GM21528 (cell line): ENCODE measurements at regions not wholly inside any gene's neighbourhood (a gene's known extent, or its start where the extent isn't known, plus 50 kb on each side); places are given as distances from the start of the nearest gene placed in this dataset.

Experiments used
- ATAC-seq: cut with Tn5 transposase; IDR thresholded peaks from one replicate; pipeline ENCODE4 v1.9.1; 2021; ENCODE audit warnings: mild to moderate bottlenecking, moderate library complexity; ENCODE audit not compliant: unreplicated experiment, low FRiP score

- no peak for ATAC-seq
Measured at GRCh38 chr21:23475281-23476219, 2131.7 kb downstream of the MRPL39 start.

GRCh38 chr21:23471877-23472276 is 2135.4 kb downstream of the MRPL39 start:
- ATAC-seq = peak; percentile 86

- ATAC-seq = no peak
Measured at GRCh38 chr21:23463365-23463764, 2143.9 kb downstream of the MRPL39 start.

- ATAC-seq = peak; percentile 85
Measured at GRCh38 chr21:23455676-23456075, 2151.6 kb downstream of the MRPL39 start.

GRCh38 chr21:23452384-23453083 is 2154.7 kb downstream of the MRPL39 start:
- peak; percentile 53 for ATAC-seq

- ATAC-seq = no peak
Measured at GRCh38 chr21:23445307-23445706, 2162.0 kb downstream of the MRPL39 start.

- ATAC-seq = no peak
Measured at GRCh38 chr21:23438081-23438480, 2169.2 kb downstream of the MRPL39 start.

GRCh38 chr21:23402929-23403520 is 2204.3 kb downstream of the MRPL39 start:
- ATAC-seq = no peak

- ATAC-seq = no peak
Measured at GRCh38 chr21:23401278-23401677, 2206.0 kb downstream of the MRPL39 start.

- no peak for ATAC-seq
Measured at GRCh38 chr21:23398726-23399125, 2208.6 kb downstream of the MRPL39 start.

- ATAC-seq = no peak
Measured at GRCh38 chr21:23394458-23394857, 2212.8 kb downstream of the MRPL39 start.

- ATAC-seq = no peak
Measured at GRCh38 chr21:23384679-23385078, 2222.6 kb downstream of the MRPL39 start.

- no peak for ATAC-seq
Measured at GRCh38 chr21:23374155-23374554, 2233.1 kb downstream of the MRPL39 start.

- ATAC-seq = no peak
Measured at GRCh38 chr21:23356905-23357304, 2250.4 kb downstream of the MRPL39 start.

- no peak for ATAC-seq
Measured at GRCh38 chr21:23316190-23316589, 2291.1 kb downstream of the MRPL39 start.

- ATAC-seq = no peak
Measured at GRCh38 chr21:23308741-23309140, 2298.5 kb downstream of the MRPL39 start.

- ATAC-seq = no peak
Measured at GRCh38 chr21:23307065-23307464, 2300.2 kb downstream of the MRPL39 start.

- ATAC-seq = no peak
Measured at GRCh38 chr21:23292292-23292691, 2294.1 kb downstream of the NCAM2 start.

GRCh38 chr21:23281917-23282316 is 2283.7 kb downstream of the NCAM2 start:
- ATAC-seq = no peak

GRCh38 chr21:23249760-23250159 is 2251.6 kb downstream of the NCAM2 start:
- ATAC-seq = no peak

GRCh38 chr21:23247334-23247733 is 2249.1 kb downstream of the NCAM2 start:
- ATAC-seq = no peak
